Karpas-422 (cell line): ENCODE measurements at regions not wholly inside any gene's neighbourhood (a gene's known extent, or its start where the extent isn't known, plus 50 kb on each side); places are given as distances from the start of the nearest gene placed in this dataset.
"Not testable (repeated sequence)": the region's sequence is repeated elsewhere in the genome, so short reads cannot be mapped to it uniquely, and the experiment has no call there.

Experiments
- DNase-seq: peaks from one replicate; pipeline ENCODE4 v3.0.0-alpha.2; 2015
- H2AFZ ChIP-seq: fragments of 200-600 bp; sonication (generic); 2 replicates; pipeline ENCODE4 v1.6.1; 2014; ENCODE audit warnings: antibody characterized with exemption, low read length, mixed read lengths
- H3K27ac ChIP-seq: fragments of 200-600 bp; sonication (generic); 2 replicates; pipeline ENCODE4 v1.5.1; 2014; ENCODE audit warnings: mild to moderate bottlenecking, low read length, moderate library complexity
- H3K27me3 ChIP-seq: fragments of 200-600 bp; sonication (generic); 2 replicates; pipeline ENCODE4 v1.6.1; 2014; ENCODE audit warnings: low read length, mixed read lengths
- H3K36me3 ChIP-seq: fragments of 200-600 bp; sonication (generic); 2 replicates; pipeline ENCODE4 v1.6.1; 2014; ENCODE audit warnings: low read length, mixed read lengths; ENCODE audit not compliant: insufficient read depth
- H3K4me1 ChIP-seq: fragments of 200-600 bp; sonication (generic); 2 replicates; pipeline ENCODE4 v1.6.1; 2014; ENCODE audit warnings: mild to moderate bottlenecking, low read length, mixed read lengths
- H3K4me2 ChIP-seq: fragments of 200-600 bp; sonication (generic); 2 replicates; pipeline ENCODE4 v1.6.1; 2014; ENCODE audit warnings: low read length, low read depth, mild to moderate bottlenecking; ENCODE audit not compliant: poor library complexity, severe bottlenecking
- H3K4me3 ChIP-seq: fragments of 200-600 bp; sonication (generic); 2 replicates; pipeline ENCODE4 v1.5.1; 2014; ENCODE audit warnings: mild to moderate bottlenecking, antibody characterized with exemption, low read length, mixed read lengths
- H3K79me2 ChIP-seq: fragments of 200-600 bp; sonication (generic); 2 replicates; pipeline ENCODE4 v1.6.1; 2014; ENCODE audit warnings: mild to moderate bottlenecking, low read length, mixed read lengths
- H3K9ac ChIP-seq: fragments of 200-600 bp; sonication (generic); 2 replicates; pipeline ENCODE4 v1.6.0; 2014; ENCODE audit warnings: low read length
- H3K9me2 ChIP-seq: fragments of 200-600 bp; sonication (generic), shearing (Covaris generic); replicated peaks from 2 replicates; pipeline ENCODE4 v1.6.0; 2014; ENCODE audit warnings: mild to moderate bottlenecking, low read length, moderate library complexity; ENCODE audit not compliant: insufficient read depth
- H3K9me3 ChIP-seq: fragments of 300-700, 200-600 bp; sonication (generic); 2 replicates; pipeline ENCODE4 v1.6.1; 2014; ENCODE audit warnings: low read length, mixed read lengths
- H4K20me1 ChIP-seq: fragments of 200-600 bp; sonication (generic); 2 replicates; pipeline ENCODE4 v1.6.1; 2014; ENCODE audit warnings: mild to moderate bottlenecking, antibody characterized with exemption, low read length, low read depth; ENCODE audit not compliant: insufficient read depth

GRCh38 chr7:5121256-5121655 lies 68.8 kb upstream of the WIPI2 start:
- not testable (repeated sequence) for H3K9ac ChIP-seq, H3K27ac ChIP-seq, H3K36me3 ChIP-seq, H3K27me3 ChIP-seq, H2AFZ ChIP-seq, H3K4me3 ChIP-seq, H3K4me2 ChIP-seq, H4K20me1 ChIP-seq, H3K9me3 ChIP-seq, H3K9me2 ChIP-seq, DNase-seq, H3K79me2 ChIP-seq, H3K4me1 ChIP-seq

- H3K36me3 ChIP-seq, H3K9me3 ChIP-seq, H3K4me2 ChIP-seq, H3K27ac ChIP-seq, H3K27me3 ChIP-seq, H3K4me1 ChIP-seq, H3K9ac ChIP-seq, H3K9me2 ChIP-seq, H2AFZ ChIP-seq, H4K20me1 ChIP-seq, H3K4me3 ChIP-seq, DNase-seq, H3K79me2 ChIP-seq: not testable (repeated sequence)
Measured at GRCh38 chr7:5131238-5131637, 58.8 kb upstream of the WIPI2 start.

- Histone ChIP-seq H3K36me3 (no peaks in the 10 kb centered on the region), H3K27me3 (no peaks in the 10 kb centered on the region), H3K4me1 (no peaks in the 10 kb centered on the region), H3K9me3 (no peaks in the 10 kb centered on the region), H3K79me2 (no peaks in the 10 kb centered on the region), H3K27ac (no peak overlapping the region), H2AFZ (no peak overlapping the region), H3K9me2 (no peaks in the 10 kb centered on the region), H3K9ac (no peak overlapping the region), H4K20me1 (no peaks in the 10 kb centered on the region), H3K4me2 (no peak overlapping the region), H3K4me3 (no peak overlapping the region)
- no peak for DNase-seq
Measured at GRCh38 chr7:5132539-5132938, 57.5 kb upstream of the WIPI2 start.

GRCh38 chr7:5139998-5140397 lies 50.0 kb upstream of the WIPI2 start:
- Histone ChIP-seq H3K4me3 (no peak overlapping the region), H4K20me1 (no peaks in the 10 kb centered on the region), H3K4me1 (no peaks in the 10 kb centered on the region), H3K9me3 (no peaks in the 10 kb centered on the region), H3K27ac (no peak overlapping the region), H3K4me2 (no peak overlapping the region), H3K9me2 (no peaks in the 10 kb centered on the region), H3K36me3 (no peaks in the 10 kb centered on the region), H3K79me2 (no peaks in the 10 kb centered on the region), H2AFZ (no peak overlapping the region), H3K27me3 (no peaks in the 10 kb centered on the region), H3K9ac (no peak overlapping the region)
- peak; percentile 70 for DNase-seq
